T-helper 2 cell treated with Interferon-gamma antibody and Interleukin-4, amounts not matched to agents 5 μg/mL and 100 μg/mL, for 36 hours (primary cell): ENCODE measurements at regions not wholly inside any gene's neighbourhood (a gene's known extent, or its start where the extent isn't known, plus 50 kb on each side); places are given as distances from the start of the nearest gene placed in this dataset.
"Not testable (repeated sequence)": the region's sequence is repeated elsewhere in the genome, so short reads cannot be mapped to it uniquely, and the experiment has no call there.

Experiments
- DNase-seq: peaks from one replicate; pipeline ENCODE4 v3.0.0; 2021; ENCODE audit warnings: low spot score
- H3K27ac Mint-ChIP-seq: one replicate; pipeline ENCODE4 v1.8.0; 2021; ENCODE audit warnings: mild to moderate bottlenecking, mixed read lengths
- H3K27me3 Mint-ChIP-seq: one replicate; pipeline ENCODE4 v1.8.0; 2021; ENCODE audit warnings: low read depth, mixed read lengths
- H3K36me3 Mint-ChIP-seq: one replicate; pipeline ENCODE4 v1.8.0; 2021; ENCODE audit warnings: low read depth, mixed read lengths
- H3K4me1 Mint-ChIP-seq: one replicate; pipeline ENCODE4 v1.8.0; 2021; ENCODE audit warnings: low read depth, mixed read lengths
- H3K4me3 Mint-ChIP-seq: one replicate; pipeline ENCODE4 v1.8.0; 2022; ENCODE audit warnings: mild to moderate bottlenecking, moderate library complexity, mixed read lengths
- H3K9me3 Mint-ChIP-seq: one replicate; pipeline ENCODE4 v1.8.0; 2021; ENCODE audit warnings: mixed read lengths

DNA sequence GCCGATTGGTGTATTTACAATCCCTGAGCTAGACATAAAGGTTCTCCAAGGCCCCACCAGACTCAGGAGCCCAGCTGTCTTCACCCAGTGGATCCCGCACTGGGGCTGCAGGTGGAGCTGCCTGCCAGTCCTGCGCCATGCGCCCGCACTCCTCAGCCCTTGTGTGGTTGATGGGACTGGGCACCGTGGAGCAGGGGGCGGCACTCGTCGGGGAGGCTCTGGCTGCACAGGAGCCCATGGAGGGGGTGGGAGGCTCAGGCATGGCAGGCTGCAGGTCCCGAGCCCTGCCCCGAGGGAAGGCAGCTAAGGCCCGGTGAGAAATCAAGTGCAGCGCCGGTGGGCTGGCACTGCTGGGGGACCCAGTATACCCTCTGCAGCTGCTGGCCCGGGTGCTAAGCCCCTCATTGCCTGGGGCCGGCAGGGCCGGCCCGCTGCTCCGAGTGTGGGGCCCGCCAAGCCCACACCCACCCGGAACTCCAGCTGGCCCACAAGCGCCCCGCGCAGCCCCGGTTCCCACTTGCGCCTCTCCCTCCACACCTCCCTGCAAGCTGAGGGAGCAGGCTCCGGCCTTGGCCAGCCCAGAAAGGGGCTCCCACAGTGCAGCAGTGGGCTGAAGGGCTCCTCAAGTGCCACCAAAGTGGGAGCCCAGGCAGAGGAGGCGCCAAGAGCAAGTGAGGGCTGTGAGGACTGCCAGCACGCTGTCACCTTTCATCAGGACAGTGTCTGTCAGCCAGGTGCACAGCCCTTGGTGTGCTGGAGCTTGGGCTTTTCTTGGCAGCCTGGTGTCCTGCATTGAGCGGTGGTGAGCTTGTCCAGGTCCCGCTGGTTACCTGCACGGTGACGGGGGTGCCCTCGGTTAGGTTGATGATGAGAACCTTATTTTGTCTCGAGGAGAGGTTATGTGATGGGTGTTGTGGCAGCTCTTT, 185.5 kb downstream of the UBE3A start:
- not testable (repeated sequence) for DNase-seq, H3K27me3 Mint-ChIP-seq, H3K36me3 Mint-ChIP-seq, H3K4me1 Mint-ChIP-seq, H3K27ac Mint-ChIP-seq, H3K4me3 Mint-ChIP-seq
- H3K9me3 Mint-ChIP-seq: peaks cover 37% of the 10 kb centered on the region

DNA sequence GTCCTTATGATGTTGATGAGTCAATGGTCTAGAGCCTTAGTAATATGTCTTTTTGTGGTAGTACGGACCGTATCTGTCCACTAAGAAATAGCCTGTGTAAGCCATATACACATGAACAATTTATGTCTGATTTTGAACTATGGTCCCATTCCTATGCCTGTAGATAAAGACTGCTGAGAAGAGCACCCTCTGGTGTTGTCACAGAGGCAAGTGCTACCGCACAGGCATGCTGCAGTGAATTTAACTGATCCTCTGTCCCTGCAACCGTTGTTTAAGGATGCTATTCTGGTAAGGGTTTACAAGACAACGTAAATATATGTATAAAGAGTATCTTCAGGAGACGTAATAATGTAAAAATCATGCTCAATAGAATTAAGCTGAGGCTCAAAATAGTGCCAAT, 170.7 kb downstream of the UBE3A start:
- Mint-ChIP-seq H3K27me3 (no peaks in the 10 kb centered on the region), H3K36me3 (no peaks in the 10 kb centered on the region), H3K4me3 (no peak overlapping the region), H3K9me3 (peaks cover 26% of the 10 kb centered on the region), H3K4me1 (no peaks in the 10 kb centered on the region), H3K27ac (no peak overlapping the region)
- DNase-seq: no peak
